ENCODE measurements at regions not wholly inside any gene's neighbourhood (a gene's known extent, or its start where the extent isn't known, plus 50 kb on each side); places are given as distances from the start of the nearest gene placed in this dataset.

DNA sequence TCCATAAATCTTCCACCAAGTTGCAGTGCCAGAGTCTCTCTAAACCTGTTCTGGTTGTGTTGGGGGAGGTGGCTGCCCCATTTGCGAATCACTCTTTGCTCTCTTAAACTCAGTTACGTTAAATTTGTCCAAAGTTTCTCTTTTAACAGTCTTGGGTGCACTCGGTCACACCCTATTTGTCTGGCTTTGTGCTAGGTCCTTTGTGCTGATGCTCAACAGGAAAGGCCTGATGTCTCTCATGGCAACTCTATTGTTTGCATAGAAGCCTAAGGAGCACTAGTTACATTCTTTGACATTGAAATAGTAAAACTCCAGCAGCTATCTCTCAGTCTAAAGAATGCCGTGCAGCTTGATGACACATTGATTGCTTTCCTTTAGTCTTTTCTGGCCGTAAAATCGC, 105.1 kb downstream of the TRMT11 start:
- H3K4me3 ChIP-seq (ENCODE audit: low read depth, low read length): no peak overlapping the region
- TF ChIP-seq, protein P1, sequence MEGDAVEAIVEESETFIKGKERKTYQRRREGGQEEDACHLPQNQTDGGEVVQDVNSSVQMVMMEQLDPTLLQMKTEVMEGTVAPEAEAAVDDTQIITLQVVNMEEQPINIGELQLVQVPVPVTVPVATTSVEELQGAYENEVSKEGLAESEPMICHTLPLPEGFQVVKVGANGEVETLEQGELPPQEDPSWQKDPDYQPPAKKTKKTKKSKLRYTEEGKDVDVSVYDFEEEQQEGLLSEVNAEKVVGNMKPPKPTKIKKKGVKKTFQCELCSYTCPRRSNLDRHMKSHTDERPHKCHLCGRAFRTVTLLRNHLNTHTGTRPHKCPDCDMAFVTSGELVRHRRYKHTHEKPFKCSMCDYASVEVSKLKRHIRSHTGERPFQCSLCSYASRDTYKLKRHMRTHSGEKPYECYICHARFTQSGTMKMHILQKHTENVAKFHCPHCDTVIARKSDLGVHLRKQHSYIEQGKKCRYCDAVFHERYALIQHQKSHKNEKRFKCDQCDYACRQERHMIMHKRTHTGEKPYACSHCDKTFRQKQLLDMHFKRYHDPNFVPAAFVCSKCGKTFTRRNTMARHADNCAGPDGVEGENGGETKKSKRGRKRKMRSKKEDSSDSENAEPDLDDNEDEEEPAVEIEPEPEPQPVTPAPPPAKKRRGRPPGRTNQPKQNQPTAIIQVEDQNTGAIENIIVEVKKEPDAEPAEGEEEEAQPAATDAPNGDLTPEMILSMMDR (IDR thresholded peaks at IDR 0.05; ENCODE audit: borderline replicate concordance, insufficient read depth, low read depth, low read length): no peak

DNA sequence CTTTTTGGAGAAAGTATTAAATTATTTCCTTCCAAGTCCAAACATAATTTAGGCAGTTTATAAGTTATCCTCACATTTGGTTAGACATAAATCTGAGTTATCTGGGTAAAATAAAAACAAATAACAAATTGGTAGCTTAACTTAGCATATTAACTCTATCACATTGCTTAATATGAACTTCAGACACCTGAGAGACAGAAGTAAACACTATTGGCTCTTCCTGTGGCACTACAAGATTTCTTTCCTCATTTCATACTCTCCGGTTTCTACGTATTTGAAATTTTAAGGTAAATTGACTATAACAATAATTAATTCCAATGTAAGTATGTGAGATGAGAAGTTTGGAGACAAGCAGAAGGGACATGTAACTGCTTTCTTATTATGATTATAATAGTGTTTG, 106.8 kb downstream of the TRMT11 start:
- TF ChIP-seq, protein P1 (IDR thresholded peaks at IDR 0.05; ENCODE audit: borderline replicate concordance, insufficient read depth, low read depth, low read length): no peak
- H3K4me3 ChIP-seq (ENCODE audit: low read depth, low read length): no peak overlapping the region

DNA sequence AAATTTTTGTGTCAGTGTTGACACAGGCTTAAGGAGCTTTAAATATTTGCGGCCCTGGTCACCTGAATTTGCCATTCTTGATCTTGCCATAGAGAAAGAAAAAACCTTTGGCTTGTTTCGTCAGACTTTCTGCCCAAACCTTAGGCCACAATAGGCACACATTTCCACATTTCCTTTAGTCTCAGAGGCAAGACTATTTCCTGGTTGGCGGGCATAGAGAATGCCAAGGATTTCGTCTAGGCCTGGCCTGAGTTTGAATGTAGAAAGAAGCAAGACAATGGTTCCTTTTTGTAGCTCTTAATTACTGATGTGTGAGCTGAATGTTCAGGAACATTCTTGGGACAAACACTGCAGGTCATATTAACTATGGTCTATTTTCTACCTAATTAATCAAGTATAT, 108.1 kb downstream of the TRMT11 start:
- no peak overlapping the region for H3K4me3 ChIP-seq (ENCODE audit: low read depth, low read length)
- TF ChIP-seq, protein P1 (IDR thresholded peaks at IDR 0.05; ENCODE audit: borderline replicate concordance, insufficient read depth, low read depth, low read length): no peak

DNA sequence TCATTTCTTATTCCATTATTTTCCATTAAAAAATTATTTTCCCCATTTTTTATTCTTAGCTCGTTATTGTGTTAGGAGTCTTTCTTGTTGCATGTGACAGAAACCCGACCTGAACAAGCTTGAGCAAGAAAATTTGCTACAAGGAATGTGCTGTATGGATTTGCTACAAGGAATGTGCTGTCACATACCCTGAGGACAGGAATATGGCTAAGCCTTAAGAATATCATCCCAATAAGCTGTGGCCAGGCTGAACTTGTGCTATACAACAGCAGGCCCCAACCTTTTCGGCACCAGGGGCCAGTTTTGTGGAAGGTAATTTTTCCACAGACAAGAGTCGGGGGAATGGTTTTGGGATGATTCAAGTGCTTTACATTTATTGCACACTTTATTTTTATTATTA, 114.0 kb downstream of the TRMT11 start:
- TF ChIP-seq, protein P1 (IDR thresholded peaks at IDR 0.05; ENCODE audit: borderline replicate concordance, insufficient read depth, low read depth, low read length): no peak
- no peak overlapping the region for H3K4me3 ChIP-seq (ENCODE audit: low read depth, low read length)

DNA sequence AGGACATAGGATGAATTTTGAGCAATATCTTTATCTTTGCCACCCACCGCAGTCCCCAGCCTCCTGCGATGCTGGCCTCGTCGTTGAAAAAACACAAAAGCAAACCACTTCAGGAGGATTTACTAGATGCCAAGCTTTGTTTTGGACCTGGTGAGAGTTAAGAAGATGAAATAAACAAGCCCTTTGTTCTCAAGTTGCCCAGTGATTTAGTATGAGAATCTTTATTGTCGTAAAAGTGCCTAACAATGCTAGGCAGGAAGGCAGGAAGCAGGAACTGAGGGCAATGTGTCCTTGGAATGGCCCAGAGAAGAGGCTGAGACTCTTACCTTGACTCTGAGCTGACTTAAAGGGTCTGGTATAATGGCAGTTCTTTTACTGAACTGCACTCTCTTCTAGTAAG, 116.0 kb downstream of the TRMT11 start:
- H3K4me3 ChIP-seq (ENCODE audit: low read depth, low read length): no peak overlapping the region
- TF ChIP-seq, protein P1 (IDR thresholded peaks at IDR 0.05; ENCODE audit: borderline replicate concordance, insufficient read depth, low read depth, low read length): no peak

DNA sequence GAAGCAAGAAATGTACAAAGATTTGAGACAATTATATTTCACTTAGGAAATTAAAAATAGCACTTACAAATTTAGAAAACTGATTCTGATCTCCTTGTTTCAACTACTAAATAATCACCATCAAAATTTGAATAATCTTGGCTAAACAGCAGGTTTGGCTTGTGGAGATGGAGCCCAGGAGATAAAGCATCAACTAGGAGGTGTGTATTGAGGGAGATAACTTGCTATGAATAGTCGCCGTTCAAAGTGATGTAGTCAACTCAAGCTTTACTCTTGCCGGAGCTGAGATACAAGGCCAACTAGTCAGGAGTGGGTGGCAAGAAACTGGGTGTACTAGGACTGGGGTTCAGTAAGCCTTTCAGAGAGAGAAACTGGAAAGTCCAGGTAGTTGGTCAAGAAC, 117.7 kb downstream of the TRMT11 start:
- no peak overlapping the region for H3K4me3 ChIP-seq (ENCODE audit: low read depth, low read length)
- TF ChIP-seq, protein P1 (IDR thresholded peaks at IDR 0.05; ENCODE audit: borderline replicate concordance, insufficient read depth, low read depth, low read length): no peak

DNA sequence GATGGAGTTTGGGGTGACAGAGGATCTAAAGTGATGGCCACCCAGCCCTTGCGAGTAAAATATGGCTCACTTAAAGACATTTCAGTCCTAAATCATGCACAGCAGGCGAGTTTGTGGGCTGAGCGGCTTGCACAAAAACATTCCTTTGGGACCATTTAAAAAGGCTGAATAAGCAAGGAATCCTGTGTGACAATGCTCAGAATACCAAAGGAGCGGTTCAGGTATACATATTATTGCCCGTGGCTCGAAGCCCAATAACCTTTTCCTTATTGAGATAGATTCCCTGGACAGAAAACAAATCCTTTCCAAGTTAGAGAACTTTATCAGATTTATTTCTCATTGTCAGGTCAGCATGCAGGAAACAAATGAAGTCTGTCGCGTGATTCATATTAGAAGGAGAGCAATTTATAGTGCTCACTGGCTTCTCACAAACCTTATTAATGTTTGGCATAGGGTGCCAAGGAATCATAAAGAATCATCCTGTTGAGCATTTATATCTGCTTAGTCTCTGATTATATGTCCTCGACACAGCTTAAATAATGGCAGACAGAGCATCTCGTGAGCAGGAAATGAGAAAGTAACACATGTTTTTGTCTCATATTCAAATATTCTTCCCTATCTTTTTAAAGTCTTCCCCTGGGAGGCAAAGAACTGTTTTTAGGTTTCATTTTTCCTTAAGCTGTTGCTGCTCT, 121.3 kb downstream of the TRMT11 start:
- no peak overlapping the region for H3K4me3 ChIP-seq (ENCODE audit: low read depth, low read length)
- TF ChIP-seq, protein P1 (IDR thresholded peaks at IDR 0.05; ENCODE audit: borderline replicate concordance, insufficient read depth, low read depth, low read length): no peak
